Tibial nerve (tissue), 4 donors: ENCODE measurements at regions not wholly inside any gene's neighbourhood (a gene's known extent, or its start where the extent isn't known, plus 50 kb on each side); places are given as distances from the start of the nearest gene placed in this dataset.

ENCODE experiments used
- DNase-seq, 2 donors: peaks; one replicate each; pipeline ENCODE4 v3.0.0-alpha.2; 2019; ENCODE audit warnings: low spot score in 2 of 2
- H3K27ac ChIP-seq, 4 donors: fragments of 200-600 bp; sonication (generic) in 3 of 4; one replicate each; pipeline ENCODE4 v1.5.1; 2017 to 2019; ENCODE audit warnings: mild to moderate bottlenecking in 1 of 4
- H3K27me3 ChIP-seq, 2 donors: fragments of 200-600 bp; sonication (generic) in 1 of 2; one replicate each; pipeline versions ENCODE4 v1.5.1 to v1.6.0; 2017 to 2019
- H3K36me3 ChIP-seq, 3 donors: fragments of 200-600 bp; sonication (generic); one replicate each; pipeline ENCODE4 v1.5.1; 2018 to 2019
- H3K4me1 ChIP-seq, 4 donors: fragments of 200-600 bp; sonication (generic) in 3 of 4; one replicate each; pipeline ENCODE4 v1.5.1; 2017 to 2019
- H3K4me3 ChIP-seq, 4 donors: fragments of 200-600 bp; sonication (generic) in 3 of 4; one replicate each; pipeline ENCODE4 v1.5.1; 2017 to 2019; ENCODE audit warnings: mild to moderate bottlenecking in 1 of 4, moderate library complexity in 1 of 4
- H3K9me3 ChIP-seq, 4 donors: fragments of 200-600 bp; sonication (generic) in 3 of 4; one replicate each; pipeline ENCODE4 v1.5.1; 2017 to 2019
- CTCF ChIP-seq, 5 experiments: fragments of 200-600 bp in 3 of 5; fragments of 450-650 bp in 2 of 5; sonication (generic) in 3 of 5; IDR thresholded peaks; one replicate each; pipeline ENCODE4 v1.5.1; 2016 to 2019; ENCODE audit warnings: antibody characterized with exemption in 5 of 5, mild to moderate bottlenecking in 3 of 5, moderate library complexity in 2 of 5
- EP300 ChIP-seq, 2 donors: sonication (generic); formaldehyde crosslinking; IDR thresholded peaks; one replicate each; pipeline ENCODE4 v1.6.1; 2017; ENCODE audit warnings: antibody characterized with exemption in 2 of 2, mild to moderate bottlenecking in 1 of 2
- POLR2A ChIP-seq, 2 donors: fragments of 450-650 bp; IDR thresholded peaks; one replicate each; pipeline ENCODE4 v1.6.1; 2017; ENCODE audit warnings: antibody characterized with exemption in 2 of 2, mild to moderate bottlenecking in 2 of 2, moderate library complexity in 2 of 2
- WGBS, 2 donors: methylation state at CpG; one replicate each; pipeline ENCODE4 v1.1.5; 2018; 5-methylcytosine and 5-hydroxymethylcytosine counted together

- Histone ChIP-seq H3K27me3 (no peaks in the 10 kb centered on the region), H3K36me3 (no peaks in the 10 kb centered on the region), H3K27ac (no peak overlapping the region), H3K4me1 (no peaks in the 10 kb centered on the region), H3K9me3 (no peaks in the 10 kb centered on the region), H3K4me3 (no peak overlapping the region)
- TF ChIP-seq CTCF (IDR thresholded peaks at IDR 0.05) (no peak), POLR2A (IDR thresholded peaks at IDR 0.05) (no peak), EP300 (IDR thresholded peaks at IDR 0.05) (no peak)
- 61 to 66% methylated on average over 8 of the region's 8 CpGs for whole genome bisulfite sequencing, 2 donors
- DNase-seq = no peak
Observed at GRCh38 chr3:103657756-103658155, 1222.9 kb downstream of the ZPLD1 start.

- no peak for DNase-seq
- 84 to 96% methylated on average over 2 of the region's 2 CpGs for WGBS, 2 donors
- no peaks in the 10 kb centered on the region for H3K27me3 ChIP-seq
Observed at GRCh38 chr3:103660810-103661209, 1226.0 kb downstream of the ZPLD1 start.

GRCh38 chr3:103662591-103662990, 1227.8 kb downstream of the ZPLD1 start:
- H3K27ac ChIP-seq = no peak overlapping the region
- H3K27me3 ChIP-seq = no peaks in the 10 kb centered on the region
- no peak for DNase-seq
- no peak overlapping the region for H3K4me3 ChIP-seq
- no peak for TF ChIP-seq EP300 (IDR thresholded peaks at IDR 0.05)
- TF ChIP-seq CTCF (IDR thresholded peaks at IDR 0.05) = no peak
- no peak for TF ChIP-seq POLR2A (IDR thresholded peaks at IDR 0.05)
- H3K4me1 ChIP-seq = no peaks in the 10 kb centered on the region
- H3K9me3 ChIP-seq = no peaks in the 10 kb centered on the region
- 95 to 96% methylated on average over 3 of the region's 3 CpGs for WGBS, 2 donors
- H3K36me3 ChIP-seq = no peaks in the 10 kb centered on the region

More at GRCh38 chr3:103660810-103661209, 1226.0 kb downstream of the ZPLD1 start:
- no peak overlapping the region for H3K27ac ChIP-seq
- H3K36me3 ChIP-seq = no peaks in the 10 kb centered on the region
- H3K4me3 ChIP-seq = no peak overlapping the region
- TF ChIP-seq CTCF (IDR thresholded peaks at IDR 0.05) (no peak), POLR2A (IDR thresholded peaks at IDR 0.05) (no peak), EP300 (IDR thresholded peaks at IDR 0.05) (no peak)
- H3K9me3 ChIP-seq = no peaks in the 10 kb centered on the region
- no peaks in the 10 kb centered on the region for H3K4me1 ChIP-seq

- no peak for DNase-seq
- H3K9me3 ChIP-seq = no peaks in the 10 kb centered on the region
- no peaks in the 10 kb centered on the region for H3K4me1 ChIP-seq
- H3K4me3 ChIP-seq = no peak overlapping the region
- 72 to 76% methylated on average over 2 of the region's 2 CpGs for WGBS, 2 donors
- no peaks in the 10 kb centered on the region for H3K27me3 ChIP-seq
- no peaks in the 10 kb centered on the region for H3K36me3 ChIP-seq
- H3K27ac ChIP-seq = no peak overlapping the region
- TF ChIP-seq POLR2A (IDR thresholded peaks at IDR 0.05) = no peak
- TF ChIP-seq CTCF (IDR thresholded peaks at IDR 0.05) = no peak
- no peak for TF ChIP-seq EP300 (IDR thresholded peaks at IDR 0.05)
Observed at GRCh38 chr3:103672346-103672745, 1237.5 kb downstream of the ZPLD1 start.

- no peak for TF ChIP-seq EP300 (IDR thresholded peaks at IDR 0.05)
- TF ChIP-seq CTCF (IDR thresholded peaks at IDR 0.05) = no peak
- TF ChIP-seq POLR2A (IDR thresholded peaks at IDR 0.05) = no peak
Observed at GRCh38 chr3:103684904-103685303, 1250.1 kb downstream of the ZPLD1 start.

More at GRCh38 chr3:103684904-103685303, 1250.1 kb downstream of the ZPLD1 start:
- Histone ChIP-seq H3K36me3 (no peaks in the 10 kb centered on the region), H3K27me3 (no peaks in the 10 kb centered on the region), H3K4me1 (peaks cover 0 to 8% (median 0%) of the 10 kb centered on the region in 4 donors), H3K27ac (no peak overlapping the region), H3K4me3 (no peak overlapping the region), H3K9me3 (peaks cover 0 to 2% (median 0%) of the 10 kb centered on the region in 4 donors)
- WGBS, 2 donors = 18 to 21% methylated on average over 4 of the region's 4 CpGs
- DNase-seq = no peak
